ENCODE measurements at regions not wholly inside any gene's neighbourhood (a gene's known extent, or its start where the extent isn't known, plus 50 kb on each side); places are given as distances from the start of the nearest gene placed in this dataset.

DNA sequence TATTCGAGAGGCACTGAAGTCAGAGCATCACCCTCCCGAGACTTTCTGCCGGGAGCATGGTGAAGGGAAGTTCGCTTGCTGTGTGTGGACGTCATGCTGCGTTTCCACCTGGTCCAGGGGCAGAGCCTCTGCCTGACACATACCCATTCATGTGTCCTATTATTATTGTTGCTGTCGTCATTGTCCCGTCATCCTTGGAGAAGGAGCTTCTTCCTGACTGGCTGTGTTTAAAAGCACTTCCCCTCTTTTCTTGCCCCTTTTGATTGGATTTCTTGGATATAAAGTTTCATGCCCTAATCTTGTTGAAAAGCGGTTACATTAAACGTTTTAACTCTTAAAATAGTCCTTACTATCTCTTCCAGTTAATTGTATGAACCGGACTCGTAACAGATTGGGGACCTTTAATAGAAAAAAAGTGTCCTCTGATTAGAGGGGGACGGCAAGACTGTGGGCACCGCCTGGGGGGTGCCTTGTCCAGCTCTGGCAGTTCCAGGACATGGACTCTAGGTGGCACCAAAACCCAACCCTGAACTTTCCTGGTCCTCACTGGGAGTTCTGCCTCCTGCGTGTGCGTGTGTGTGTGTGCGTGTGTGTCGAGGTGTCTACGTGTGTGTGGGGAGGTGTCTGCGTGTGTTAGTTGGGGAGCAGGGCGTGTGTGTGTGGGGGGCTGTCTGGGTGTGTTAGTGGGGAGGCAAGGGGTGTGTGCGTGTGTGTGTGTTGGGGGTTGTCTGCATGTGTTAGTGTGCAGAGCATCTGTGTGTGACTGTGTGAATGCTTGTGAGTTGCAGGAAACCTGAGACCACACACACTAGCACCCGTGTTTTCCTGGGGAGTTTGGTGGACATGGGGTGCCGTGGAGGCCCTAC lies 133.3 kb upstream of the CIBAR2 start:
- POLR2A ChIA-PET: no interaction called here
- H3K36me3 Mint-ChIP-seq (ENCODE audit: low read depth): no peaks in the 10 kb centered on the region

DNA sequence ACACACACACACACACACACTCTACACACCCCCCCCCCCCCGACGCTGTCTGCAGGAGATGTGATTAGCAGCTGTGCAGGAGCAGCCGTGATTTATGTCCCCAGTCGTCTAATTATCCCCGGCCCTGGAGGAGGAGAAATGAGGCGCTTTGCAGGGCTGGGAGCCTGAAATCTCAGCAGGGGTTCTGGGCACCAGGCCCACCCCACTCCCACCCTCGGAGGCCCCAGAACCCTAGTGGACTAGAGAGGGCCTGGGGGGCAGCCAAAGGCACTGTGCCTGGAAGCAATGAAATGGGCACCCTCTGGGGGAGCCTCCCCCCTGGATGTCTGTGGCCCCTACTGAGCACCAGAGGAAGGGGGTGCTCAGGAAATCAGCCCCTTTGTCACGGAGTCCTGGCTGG lies 134.2 kb upstream of the CIBAR2 start:
- H3K4me3 Mint-ChIP-seq: no peak overlapping the region
- H3K27ac Mint-ChIP-seq: no peak overlapping the region
- H3K27me3 Mint-ChIP-seq: peaks cover 2% of the 10 kb centered on the region
- no peak for DNase-seq
- ChIA-PET POLR2A (no interaction called here), CTCF (interaction anchor here (0.7 kb wide), 1 partner anchor 1052 kb away, joined by 3 read pairs; no protein-coding TSS in a partner anchor)
- no peaks in the 10 kb centered on the region for H3K36me3 Mint-ChIP-seq (ENCODE audit: low read depth)
- H3K9me3 Mint-ChIP-seq (ENCODE audit: low read depth): no peaks in the 10 kb centered on the region
- ATAC-seq: no peak
- intact Hi-C loops (cut with DNase I, micrococcal nuclease): loop anchor here in 1 of 2 experiments (10.0 kb wide), 1 partner anchor 132 kb away; the partner anchor contains the start of gene CIBAR2
- peaks cover 4% of the 10 kb centered on the region for H3K4me1 Mint-ChIP-seq

More for the DNA sequence above, 133.3 kb upstream of the CIBAR2 start:
- ATAC-seq: peak; percentile 80
- Mint-ChIP-seq H3K27ac (no peak overlapping the region), H3K4me1 (peaks cover 4% of the 10 kb centered on the region), H3K27me3 (peaks cover 2% of the 10 kb centered on the region), H3K9me3 (ENCODE audit: low read depth) (no peaks in the 10 kb centered on the region), H3K4me3 (no peak overlapping the region)
- intact Hi-C loops (cut with DNase I, micrococcal nuclease): loop anchor here (1.0 to 10.0 kb wide), 2 partner anchors 130 to 131 kb away; partner anchors contain the start of gene CIBAR2 (in 1 of the 2)
- peak; percentile 70 for DNase-seq
- CTCF ChIA-PET: interaction anchor here (0.6 to 1.6 kb wide), 19 partner anchors 9 to 1051 kb away, joined by 3 to 12 read pairs (median 3); no protein-coding TSS in a partner anchor

DNA sequence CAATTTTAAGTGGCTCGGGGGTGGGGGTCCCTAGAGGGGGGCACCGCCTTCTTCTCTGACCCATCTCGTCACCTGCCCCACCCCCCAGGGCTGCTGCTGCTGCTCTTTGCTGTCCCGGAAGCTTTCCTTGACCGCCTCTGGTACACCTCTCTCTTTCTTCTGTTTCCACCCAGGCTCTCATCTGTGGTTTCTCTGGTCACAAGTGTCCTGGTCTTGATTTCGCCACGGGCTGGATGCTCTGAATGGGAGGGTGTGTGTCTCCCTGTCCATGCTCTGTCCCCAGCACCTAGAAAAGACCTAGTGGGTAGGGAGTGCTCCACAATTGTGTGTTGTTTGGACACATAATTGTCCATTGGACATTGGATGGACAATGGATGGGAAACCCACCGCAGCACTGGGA lies 134.7 kb upstream of the CIBAR2 start:
- no peak for ATAC-seq
- no peaks in the 10 kb centered on the region for H3K36me3 Mint-ChIP-seq (ENCODE audit: low read depth)
- intact Hi-C loops (cut with DNase I, micrococcal nuclease): loop anchor here in 1 of 2 experiments (10.0 kb wide), 1 partner anchor 132 kb away; the partner anchor contains the start of gene CIBAR2

DNA sequence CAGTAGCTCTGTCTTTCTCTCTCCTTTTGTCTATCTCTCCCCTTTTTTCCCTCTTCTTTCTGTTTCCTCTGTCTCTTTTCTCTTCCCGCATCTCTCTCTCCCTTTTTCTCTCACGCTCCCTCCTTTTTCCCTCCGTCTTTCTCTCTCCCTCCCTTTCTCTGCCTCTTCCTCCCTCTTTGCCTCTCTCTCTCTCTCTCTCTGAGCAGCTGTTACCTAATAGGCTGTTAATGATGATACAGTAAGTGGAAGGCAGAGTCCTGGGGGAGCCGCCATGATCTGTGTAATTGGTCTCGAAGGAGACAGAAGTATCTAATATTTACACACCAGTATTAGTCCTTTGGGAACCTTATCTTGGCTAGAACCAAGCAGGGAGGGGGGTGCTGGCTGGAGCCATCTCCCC lies 136.1 kb upstream of the CIBAR2 start:
- ATAC-seq: no peak
- CTCF ChIA-PET: interaction anchor here (0.7 to 1.9 kb wide), 5 partner anchors 24 to 368 kb away, joined by 3 to 7 read pairs (median 3); no protein-coding TSS in a partner anchor
- H3K36me3 Mint-ChIP-seq (ENCODE audit: low read depth): no peaks in the 10 kb centered on the region
- peaks cover 2% of the 10 kb centered on the region for H3K27me3 Mint-ChIP-seq
- peaks cover 4% of the 10 kb centered on the region for H3K4me1 Mint-ChIP-seq
- intact Hi-C loops (cut with DNase I, micrococcal nuclease): loop anchor here in 1 of 2 experiments (10.0 kb wide), 1 partner anchor 134 kb away; the partner anchor contains the start of gene CIBAR2
- H3K4me3 Mint-ChIP-seq: no peak overlapping the region
- POLR2A ChIA-PET: no interaction called here
- no peak overlapping the region for H3K27ac Mint-ChIP-seq
- DNase-seq: no peak
- no peaks in the 10 kb centered on the region for H3K9me3 Mint-ChIP-seq (ENCODE audit: low read depth)

More for the DNA sequence above, 134.7 kb upstream of the CIBAR2 start:
- no peaks in the 10 kb centered on the region for H3K9me3 Mint-ChIP-seq (ENCODE audit: low read depth)
- POLR2A ChIA-PET: no interaction called here
- peaks cover 4% of the 10 kb centered on the region for H3K4me1 Mint-ChIP-seq
- DNase-seq: no peak
- peaks cover 2% of the 10 kb centered on the region for H3K27me3 Mint-ChIP-seq
- no peak overlapping the region for H3K27ac Mint-ChIP-seq
- CTCF ChIA-PET: interaction anchor here (0.7 kb wide), 1 partner anchor 9 kb away, joined by 3 read pairs; no protein-coding TSS in a partner anchor
- H3K4me3 Mint-ChIP-seq: no peak overlapping the region

DNA sequence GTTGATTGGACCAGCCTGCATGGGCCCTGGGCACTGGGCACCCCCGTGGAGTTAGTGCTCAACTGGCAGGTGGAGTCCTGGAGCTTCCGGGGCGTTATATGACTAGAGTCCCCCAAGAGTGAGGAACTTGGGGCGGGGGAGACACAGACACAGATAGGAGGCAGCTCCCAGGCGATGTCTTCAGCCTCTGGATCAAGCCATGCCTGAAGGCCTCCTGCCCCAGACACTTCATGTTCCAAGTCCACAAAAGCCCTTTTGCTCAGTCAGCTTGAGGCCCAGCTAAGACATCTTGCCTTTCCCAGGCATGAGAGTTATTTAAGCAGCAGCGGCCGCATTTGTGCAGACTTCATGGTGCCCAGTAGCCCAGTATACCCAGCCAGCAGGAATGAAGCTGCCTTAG lies 136.6 kb upstream of the CIBAR2 start:
- ChIA-PET CTCF (interaction anchor here (0.7 to 1.9 kb wide), 6 partner anchors 24 to 367 kb away, joined by 3 to 7 read pairs (median 4); no protein-coding TSS in a partner anchor), POLR2A (no interaction called here)
- Mint-ChIP-seq H3K4me1 (peaks cover 4% of the 10 kb centered on the region), H3K9me3 (ENCODE audit: low read depth) (no peaks in the 10 kb centered on the region), H3K27ac (no peak overlapping the region), H3K27me3 (peaks cover 2% of the 10 kb centered on the region), H3K36me3 (ENCODE audit: low read depth) (no peaks in the 10 kb centered on the region), H3K4me3 (no peak overlapping the region)
- ATAC-seq (no peak), DNase-seq (no peak)
- intact Hi-C loops (cut with DNase I, micrococcal nuclease): loop anchor here in 1 of 2 experiments (10.0 kb wide), 1 partner anchor 134 kb away; the partner anchor contains the start of gene CIBAR2

DNA sequence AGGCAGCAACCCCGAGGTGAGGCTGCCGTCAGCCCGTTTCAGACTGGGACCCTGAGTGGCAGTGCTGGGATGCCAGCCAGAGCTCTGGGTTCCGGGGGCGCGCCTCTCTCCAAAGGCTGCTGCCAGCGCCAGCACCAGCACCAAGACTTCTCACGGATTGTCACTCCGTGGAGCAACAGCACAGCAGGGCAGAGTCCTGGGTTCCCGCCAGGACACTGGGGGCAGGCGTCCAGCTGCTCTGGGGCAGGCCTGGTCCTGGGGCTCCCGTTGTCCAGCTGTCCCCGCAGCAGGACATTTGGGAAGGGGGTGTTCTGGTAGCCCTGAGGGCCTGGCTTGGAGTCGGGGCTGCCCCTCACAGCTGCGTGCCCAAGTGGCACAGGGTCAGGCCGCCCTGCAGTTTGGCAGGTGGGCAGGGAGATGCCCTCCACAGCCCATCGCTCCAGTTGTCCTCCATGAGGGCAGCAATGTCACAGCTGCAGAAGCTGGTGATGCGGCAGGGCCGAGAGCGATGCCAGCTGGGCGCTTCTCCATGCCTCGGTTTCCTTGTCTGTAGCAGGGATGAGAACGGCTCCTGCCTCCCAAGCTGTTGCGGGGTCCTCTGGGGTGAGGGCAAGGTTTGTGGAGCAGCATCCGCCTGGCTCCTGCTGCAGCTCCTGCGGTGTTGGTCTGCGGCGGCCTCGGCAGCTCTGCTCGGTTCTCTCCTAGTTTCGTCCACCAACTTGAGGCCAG lies 137.3 kb upstream of the CIBAR2 start:
- Mint-ChIP-seq H3K36me3 (ENCODE audit: low read depth) (no peaks in the 10 kb centered on the region), H3K27ac (no peak overlapping the region), H3K27me3 (peaks cover 2% of the 10 kb centered on the region), H3K4me3 (no peak overlapping the region), H3K9me3 (ENCODE audit: low read depth) (no peaks in the 10 kb centered on the region), H3K4me1 (peaks cover 4% of the 10 kb centered on the region)
- ChIA-PET POLR2A (no interaction called here), CTCF (interaction anchor here (0.7 to 1.9 kb wide), 3 partner anchors 135 to 366 kb away, joined by 3 to 7 read pairs (median 4); no protein-coding TSS in a partner anchor)
- intact Hi-C loops (cut with DNase I, micrococcal nuclease): loop anchor here in 1 of 2 experiments (10.0 kb wide), 1 partner anchor 135 kb away; the partner anchor contains the start of gene CIBAR2
- ATAC-seq (no peak), DNase-seq (no peak)

DNA sequence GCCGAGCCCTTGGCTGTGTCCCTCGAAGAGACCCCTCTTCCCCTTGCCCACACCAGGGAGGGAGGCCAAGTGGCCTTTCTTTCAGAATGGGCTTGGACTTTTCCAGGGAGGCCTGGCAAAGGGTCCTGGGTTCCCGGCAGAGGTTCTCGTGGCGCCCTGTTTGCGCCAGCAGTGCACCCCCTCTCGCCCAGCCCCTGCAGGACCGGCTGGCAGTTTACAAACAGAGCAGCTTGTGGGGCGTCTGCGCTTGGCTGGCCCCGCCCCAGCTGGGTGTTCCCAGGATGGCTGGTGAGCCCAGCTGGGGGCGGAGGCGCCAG lies 137.8 kb upstream of the CIBAR2 start:
- H3K4me3 Mint-ChIP-seq: no peak overlapping the region
- H3K36me3 Mint-ChIP-seq (ENCODE audit: low read depth): no peaks in the 10 kb centered on the region
- CTCF ChIA-PET: interaction anchor here (0.7 to 1.9 kb wide), 2 partner anchors 171 to 366 kb away, joined by 3 to 7 read pairs; no protein-coding TSS in a partner anchor
- POLR2A ChIA-PET: no interaction called here
- H3K9me3 Mint-ChIP-seq (ENCODE audit: low read depth): no peaks in the 10 kb centered on the region
- intact Hi-C loops (cut with DNase I, micrococcal nuclease): no loop called here
- peaks cover 4% of the 10 kb centered on the region for H3K4me1 Mint-ChIP-seq
- H3K27ac Mint-ChIP-seq: no peak overlapping the region
- ATAC-seq (no peak), DNase-seq (no peak)
- H3K27me3 Mint-ChIP-seq: peaks cover 2% of the 10 kb centered on the region

DNA sequence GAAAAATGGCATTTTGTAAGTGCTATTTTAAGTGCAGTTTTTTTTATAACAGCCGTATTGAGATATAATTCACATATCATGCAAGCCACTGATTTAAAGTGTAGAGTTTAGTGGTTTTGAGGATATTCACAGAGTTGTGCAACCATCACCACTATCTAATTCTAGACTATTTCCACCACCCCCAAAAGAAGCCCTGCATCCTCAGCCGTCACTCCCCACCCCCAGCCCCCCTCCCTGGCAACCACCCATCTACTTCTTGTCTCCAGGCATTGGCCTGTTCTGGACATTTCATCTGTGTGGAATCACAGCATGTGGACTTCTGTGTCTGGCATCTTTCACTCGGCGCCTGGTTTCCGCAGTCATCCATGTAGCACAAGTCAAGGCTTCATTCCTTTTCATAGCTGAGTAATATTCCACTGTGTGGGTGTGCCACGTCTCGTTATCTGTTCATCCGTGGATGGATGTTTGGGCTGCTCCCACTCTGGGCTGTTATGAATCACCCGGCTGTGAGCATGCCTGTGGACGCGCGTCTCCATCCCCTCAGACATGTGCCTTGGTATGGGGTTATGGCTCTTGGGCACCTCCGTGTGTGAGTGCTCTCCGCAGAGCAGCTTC lies 138.4 kb upstream of the CIBAR2 start:
- H3K4me1 Mint-ChIP-seq: peaks cover 2% of the 10 kb centered on the region
- H3K36me3 Mint-ChIP-seq (ENCODE audit: low read depth): no peaks in the 10 kb centered on the region
- H3K27me3 Mint-ChIP-seq: peaks cover under 1% of the 10 kb centered on the region
- ATAC-seq (no peak), DNase-seq (no peak)
- intact Hi-C loops (cut with DNase I, micrococcal nuclease): no loop called here
- CTCF ChIA-PET: no interaction called here
- H3K9me3 Mint-ChIP-seq (ENCODE audit: low read depth): no peaks in the 10 kb centered on the region
- no peak overlapping the region for H3K27ac Mint-ChIP-seq
- H3K4me3 Mint-ChIP-seq: no peak overlapping the region
- POLR2A ChIA-PET: no interaction called here

DNA sequence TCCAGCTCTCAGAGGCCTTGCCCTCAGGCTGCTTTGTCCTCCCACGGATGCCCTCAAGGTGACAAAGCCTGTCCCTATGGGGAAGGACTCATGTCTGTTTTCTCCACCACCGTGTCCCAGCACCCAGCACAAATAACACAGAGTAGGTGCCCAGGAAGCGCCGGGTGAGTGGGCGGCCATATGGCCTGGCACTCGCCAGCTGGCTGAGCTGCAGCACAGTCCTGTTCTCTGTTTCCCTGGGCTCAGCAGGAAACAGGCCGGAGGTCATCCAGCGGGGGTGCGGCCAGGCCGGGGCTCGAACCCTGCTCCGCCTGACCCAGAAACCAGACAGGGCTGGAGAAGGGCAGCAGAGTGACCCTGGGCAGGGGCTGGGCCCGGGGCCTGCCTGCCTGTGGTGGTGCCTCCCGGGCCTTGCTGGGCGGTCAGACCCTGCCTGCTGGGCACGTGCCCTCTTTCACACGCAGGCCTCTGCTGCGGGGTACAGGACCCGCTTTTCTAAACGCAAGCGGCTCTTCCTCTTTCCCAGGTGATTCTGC lies 139.0 kb upstream of the CIBAR2 start:
- Mint-ChIP-seq H3K27me3 (no peaks in the 10 kb centered on the region), H3K27ac (no peak overlapping the region), H3K4me3 (no peak overlapping the region), H3K4me1 (no peaks in the 10 kb centered on the region), H3K9me3 (ENCODE audit: low read depth) (no peaks in the 10 kb centered on the region), H3K36me3 (ENCODE audit: low read depth) (no peaks in the 10 kb centered on the region)
- intact Hi-C loops (cut with DNase I, micrococcal nuclease): no loop called here
- CTCF ChIA-PET: interaction anchor here (1.4 kb wide), 1 partner anchor 136 kb away, joined by 4 read pairs; no protein-coding TSS in a partner anchor
- no peak for DNase-seq
- ATAC-seq: no peak
- POLR2A ChIA-PET: interaction anchor here (0.7 kb wide), 1 partner anchor 148 kb away, joined by 4 read pairs; no protein-coding TSS in a partner anchor

DNA sequence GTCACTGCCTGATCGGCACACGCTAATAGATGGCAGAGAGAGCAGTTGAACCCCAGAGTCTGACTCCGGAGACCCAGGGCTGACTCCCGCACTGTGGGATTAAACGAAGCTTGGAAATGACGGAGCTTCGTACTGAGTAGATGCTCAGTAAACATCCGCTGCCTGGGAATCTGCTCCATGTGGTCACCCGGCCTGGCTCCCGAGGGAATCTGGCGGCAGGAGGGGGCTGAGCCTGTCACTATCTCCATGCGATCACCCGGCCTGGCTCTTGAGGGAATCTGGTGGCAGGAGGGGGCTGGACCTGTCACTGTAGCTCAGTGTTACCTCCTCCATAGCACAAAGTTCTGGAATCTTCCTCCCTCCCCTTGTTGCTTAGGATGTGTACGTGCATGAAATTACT lies 139.7 kb upstream of the CIBAR2 start:
- ChIA-PET POLR2A (interaction anchor here (0.7 kb wide), 1 partner anchor 148 kb away, joined by 4 read pairs; no protein-coding TSS in a partner anchor), CTCF (interaction anchor here (0.6 to 2.3 kb wide), 6 partner anchors 16 to 478 kb away, joined by 3 to 7 read pairs (median 4); no protein-coding TSS in a partner anchor)
- no peaks in the 10 kb centered on the region for H3K27me3 Mint-ChIP-seq
- intact Hi-C loops (cut with DNase I, micrococcal nuclease): loop anchor here in 1 of 2 experiments (2.0 kb wide), 1 partner anchor 137 kb away; no protein-coding TSS in a partner anchor
- H3K27ac Mint-ChIP-seq: no peak overlapping the region
- H3K4me3 Mint-ChIP-seq: no peak overlapping the region
- H3K9me3 Mint-ChIP-seq (ENCODE audit: low read depth): no peaks in the 10 kb centered on the region
- no peaks in the 10 kb centered on the region for H3K4me1 Mint-ChIP-seq
- DNase-seq: no peak
- ATAC-seq: no peak
- H3K36me3 Mint-ChIP-seq (ENCODE audit: low read depth): no peaks in the 10 kb centered on the region
